ENCODE measurements at regions not wholly inside any gene's neighbourhood (a gene's known extent, or its start where the extent isn't known, plus 50 kb on each side); places are given as distances from the start of the nearest gene placed in this dataset.

- TF ChIP-seq BCLAF1 (IDR thresholded peaks at IDR 0.05): no peak
- no peak for TF ChIP-seq ZNF274 (IDR thresholded peaks at IDR 0.05; ENCODE audit: insufficient read depth, insufficient read length)
- no peak for TF ChIP-seq SREBF1 (IDR thresholded peaks at IDR 0.05; ENCODE audit: low read length)
- no peak for TF ChIP-seq ZSCAN29 (IDR thresholded peaks at IDR 0.05)
- no peak for TF ChIP-seq TBL1XR1 (IDR thresholded peaks at IDR 0.05; ENCODE audit: low read depth, low read length)
- no peak for TF ChIP-seq EED (IDR thresholded peaks at IDR 0.05; ENCODE audit: low read depth)
- TF ChIP-seq SMAD5 (IDR thresholded peaks at IDR 0.05; ENCODE audit: low read depth): no peak
- TF ChIP-seq KDM1A (IDR thresholded peaks at IDR 0.05; ENCODE audit: borderline replicate concordance): no peak
- TF ChIP-seq FOXK2 (IDR thresholded peaks at IDR 0.05): no peak
- TF ChIP-seq ZNF24 (IDR thresholded peaks at IDR 0.05): no peak
- no peak for TF ChIP-seq REST (IDR thresholded peaks at IDR 0.05; ENCODE audit: low read depth, low read length)
Observed at GRCh38 chr5:85823462-85824426, 794.0 kb upstream of the COX7C start (continued).
